ENCODE measurements at regions not wholly inside any gene's neighbourhood (a gene's known extent, or its start where the extent isn't known, plus 50 kb on each side); places are given as distances from the start of the nearest gene placed in this dataset.
A peak's percentile ranks its signal among the peaks of the same experiment; 100 is the strongest.

DNA sequence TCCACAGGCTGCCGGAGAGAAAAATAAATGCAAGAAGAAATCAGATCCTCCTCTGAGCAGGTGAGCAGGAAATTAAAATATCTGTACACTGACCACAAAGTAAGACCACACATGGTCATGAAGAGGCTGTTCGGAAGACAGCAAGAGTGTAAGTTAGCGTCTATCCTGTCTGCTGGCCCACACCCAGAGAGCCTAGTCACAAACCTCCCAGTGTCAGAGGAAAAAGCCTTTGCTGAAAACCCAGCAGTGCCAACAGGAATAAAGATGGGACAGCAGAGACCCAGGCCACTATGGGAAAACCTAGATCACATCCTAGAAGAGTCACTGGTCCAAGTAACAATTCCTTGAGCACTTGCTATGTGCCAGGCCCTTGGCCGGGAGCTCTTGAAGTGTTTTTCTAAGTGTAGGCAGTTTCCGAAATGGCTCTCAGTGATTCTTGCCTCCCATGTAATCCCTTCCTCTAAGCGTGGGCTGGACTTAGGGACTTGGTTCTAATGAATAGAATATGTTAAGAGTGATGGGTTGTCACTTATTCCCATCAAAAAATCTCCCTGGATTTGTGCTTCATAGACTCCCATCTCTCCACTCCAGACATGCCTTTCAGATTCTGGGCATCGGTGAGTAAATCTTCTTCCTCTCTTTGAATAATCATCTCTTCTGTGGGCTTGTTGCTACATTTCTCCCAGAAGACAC is 110.9 kb upstream of the PKDCC start:
- Histone ChIP-seq H3K36me3 (no peaks in the 10 kb centered on the region), H3K9me3 (no peaks in the 10 kb centered on the region), H3K4me1 (peaks cover 9 to 86% (median 36%) of the 10 kb centered on the region in 9 donors), H3K27me3 (no peaks in the 10 kb centered on the region), H3K4me3 (no peak overlapping the region), H3K27ac (peak overlapping the region in 8 of 10 donors; percentile 22 to 82 (median 41))
- intact Hi-C loops (cut with DNase I) = loop anchor here in 2 of 10 donors (5.0 to 10.0 kb wide), 2 partner anchors 108 to 110 kb away; partner anchors contain the start of gene PKDCC (in 2 of the 2)
- WGBS, 2 donors = 85 to 87% methylated on average over 7 of the region's 7 CpGs
- TF ChIP-seq, protein P1, sequence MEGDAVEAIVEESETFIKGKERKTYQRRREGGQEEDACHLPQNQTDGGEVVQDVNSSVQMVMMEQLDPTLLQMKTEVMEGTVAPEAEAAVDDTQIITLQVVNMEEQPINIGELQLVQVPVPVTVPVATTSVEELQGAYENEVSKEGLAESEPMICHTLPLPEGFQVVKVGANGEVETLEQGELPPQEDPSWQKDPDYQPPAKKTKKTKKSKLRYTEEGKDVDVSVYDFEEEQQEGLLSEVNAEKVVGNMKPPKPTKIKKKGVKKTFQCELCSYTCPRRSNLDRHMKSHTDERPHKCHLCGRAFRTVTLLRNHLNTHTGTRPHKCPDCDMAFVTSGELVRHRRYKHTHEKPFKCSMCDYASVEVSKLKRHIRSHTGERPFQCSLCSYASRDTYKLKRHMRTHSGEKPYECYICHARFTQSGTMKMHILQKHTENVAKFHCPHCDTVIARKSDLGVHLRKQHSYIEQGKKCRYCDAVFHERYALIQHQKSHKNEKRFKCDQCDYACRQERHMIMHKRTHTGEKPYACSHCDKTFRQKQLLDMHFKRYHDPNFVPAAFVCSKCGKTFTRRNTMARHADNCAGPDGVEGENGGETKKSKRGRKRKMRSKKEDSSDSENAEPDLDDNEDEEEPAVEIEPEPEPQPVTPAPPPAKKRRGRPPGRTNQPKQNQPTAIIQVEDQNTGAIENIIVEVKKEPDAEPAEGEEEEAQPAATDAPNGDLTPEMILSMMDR (IDR thresholded peaks at IDR 0.05) = no peak
- DNase-seq (no peak), ATAC-seq (no peak)

DNA sequence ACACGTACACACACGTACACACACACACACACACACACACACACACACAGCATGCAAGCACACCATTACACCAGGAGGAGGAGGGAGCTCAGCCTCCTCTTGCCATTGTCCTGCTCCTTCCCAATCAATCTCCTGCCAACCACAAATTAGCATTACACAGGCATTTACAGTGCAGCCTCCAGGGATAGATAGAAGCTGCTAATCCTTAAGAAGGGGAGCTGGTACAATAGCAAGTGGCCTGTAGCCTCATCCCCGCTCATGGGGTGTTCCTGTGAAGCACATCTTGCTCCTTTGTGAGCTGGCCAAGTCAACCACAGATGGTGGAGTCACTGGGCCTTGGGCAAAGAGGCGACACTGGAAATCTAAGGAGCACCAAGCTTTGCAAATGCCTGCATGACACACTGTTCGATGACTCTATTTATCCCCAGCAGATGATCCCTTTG is 110.3 kb upstream of the PKDCC start:
- Histone ChIP-seq H3K4me1 (peaks cover 9 to 81% (median 39%) of the 10 kb centered on the region in 9 donors), H3K4me3 (no peak overlapping the region), H3K27ac (peak overlapping the region in 9 of 10 donors; percentile 10 to 82 (median 73)), H3K9me3 (no peaks in the 10 kb centered on the region), H3K27me3 (no peaks in the 10 kb centered on the region), H3K36me3 (no peaks in the 10 kb centered on the region)
- no peak for ATAC-seq
- intact Hi-C loops (cut with DNase I) = loop anchor here in 2 of 10 donors (5.0 to 10.0 kb wide), 2 partner anchors 107 to 110 kb away; partner anchors contain the start of gene PKDCC (in 2 of the 2)
- 73 to 77% methylated on average over 5 of the region's 5 CpGs for WGBS, 2 donors
- TF ChIP-seq, protein P1 (IDR thresholded peaks at IDR 0.05) = no peak
- no peak for DNase-seq

DNA sequence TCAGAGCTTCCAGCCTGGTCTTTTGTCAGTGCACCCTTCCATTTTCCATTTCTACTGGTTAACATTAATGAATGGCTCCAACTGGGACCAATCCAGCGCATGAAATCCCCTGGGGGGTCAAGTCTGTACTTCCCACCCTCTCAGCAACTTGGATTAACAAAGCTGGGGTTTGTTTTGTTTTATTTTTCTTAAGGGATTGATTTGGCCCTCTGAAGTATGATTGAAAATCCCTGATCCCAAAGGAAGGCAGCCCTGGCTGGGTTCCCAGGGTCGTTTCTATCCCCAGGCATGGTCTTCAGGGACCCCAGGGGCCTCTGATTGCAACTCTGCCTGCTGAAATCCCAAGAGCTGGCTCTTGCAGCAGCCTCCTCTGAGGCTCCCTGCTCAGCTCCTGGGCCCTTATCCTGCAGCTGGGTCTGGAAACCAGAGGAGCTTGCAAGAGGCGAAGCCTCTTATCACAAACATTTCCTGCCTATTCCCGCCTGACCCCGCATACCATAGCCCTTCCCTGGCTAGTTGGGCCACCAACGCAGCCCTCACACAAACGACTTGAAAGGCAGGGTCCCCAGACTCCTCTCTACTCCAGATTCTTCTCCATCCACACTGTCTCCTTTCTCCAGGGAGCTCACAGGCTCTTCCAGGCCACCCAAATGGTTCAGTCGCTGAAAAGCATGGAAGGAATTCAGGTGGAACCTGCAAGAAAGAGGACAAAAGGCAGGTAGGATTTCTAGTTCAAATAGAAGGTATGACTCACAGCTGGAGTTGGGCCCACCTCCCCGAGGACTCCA is 109.7 kb upstream of the PKDCC start:
- TF ChIP-seq, protein P1 (IDR thresholded peaks at IDR 0.05) = no peak
- Histone ChIP-seq H3K27ac (peak overlapping the region in 9 of 10 donors; percentile 58 to 82 (median 73)), H3K27me3 (no peaks in the 10 kb centered on the region), H3K9me3 (no peaks in the 10 kb centered on the region), H3K4me3 (no peak overlapping the region), H3K4me1 (peaks cover 5 to 78% (median 34%) of the 10 kb centered on the region in 9 donors), H3K36me3 (no peaks in the 10 kb centered on the region)
- WGBS, 2 donors = 30 to 34% methylated on average over 9 of the region's 9 CpGs
- intact Hi-C loops (cut with DNase I) = loop anchor here in 2 of 10 donors (5.0 to 10.0 kb wide), 2 partner anchors 107 to 109 kb away; partner anchors contain the start of gene PKDCC (in 2 of the 2)
- ATAC-seq (peak; percentile 21 to 70 (median 28)), DNase-seq (peak; percentile 68 to 71)

DNA sequence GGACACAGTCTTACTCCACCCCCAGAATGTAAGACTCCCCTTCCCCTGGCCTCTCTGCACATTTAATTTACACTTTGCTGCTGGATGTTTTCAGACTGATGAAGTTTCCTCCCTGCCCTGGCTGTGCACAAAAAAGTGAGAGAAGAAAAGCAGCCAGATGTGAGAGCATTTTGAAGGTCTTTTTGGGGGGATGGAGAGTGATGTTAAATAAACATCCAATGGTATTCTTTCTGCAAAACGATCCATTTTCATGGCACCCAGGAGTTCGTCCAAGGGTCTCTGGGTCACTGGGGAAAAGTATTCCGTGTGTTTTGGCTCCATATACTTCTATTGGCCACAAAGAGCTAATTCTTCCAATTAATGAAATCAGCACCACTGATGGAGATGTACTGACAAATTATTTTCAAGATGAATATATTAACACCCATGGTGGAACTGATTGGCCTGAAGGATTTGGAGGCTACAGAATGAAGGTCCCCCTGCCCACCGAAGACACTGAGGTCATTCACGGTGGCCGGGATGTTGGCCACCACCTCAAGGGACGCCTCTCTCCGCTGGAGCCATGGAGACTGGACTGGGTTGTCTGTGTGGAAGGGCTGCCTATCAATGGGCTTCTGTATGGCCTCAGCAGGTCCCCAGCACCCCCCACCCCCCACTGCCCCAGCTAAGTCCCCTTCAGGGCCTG is 107.6 kb upstream of the PKDCC start:
- Histone ChIP-seq H3K27ac (peak overlapping the region; percentile 0 to 87 (median 72)), H3K4me1 (peaks cover 9 to 79% (median 25%) of the 10 kb centered on the region in 9 donors), H3K36me3 (no peaks in the 10 kb centered on the region), H3K27me3 (no peaks in the 10 kb centered on the region), H3K9me3 (no peaks in the 10 kb centered on the region), H3K4me3 (no peak overlapping the region)
- no peak for ATAC-seq
- WGBS, 2 donors = 53 to 68% methylated on average over 8 of the region's 8 CpGs
- TF ChIP-seq, protein P1 (IDR thresholded peaks at IDR 0.05) = no peak
- intact Hi-C loops (cut with DNase I) = loop anchor here in 1 of 10 donors (5.0 kb wide), 1 partner anchor 112 kb away; no protein-coding TSS in a partner anchor
- no peak for DNase-seq

Measured in heart right ventricle (tissue), 16 donors.